PC-9 (cell line): ENCODE measurements at regions not wholly inside any gene's neighbourhood (a gene's known extent, or its start where the extent isn't known, plus 50 kb on each side); places are given as distances from the start of the nearest gene placed in this dataset.

Source experiments
- BruUV-seq: library from RNA; stranded (reverse); fragments of 400-500 nt; replicated peaks from 2 replicates; lab custom pipeline; 2021; lab: Mats Ljungman, UMichigan
- CTCF ChIA-PET: fragments of 300-600 bp; sonication (Branson Sonifier 250); formaldehyde crosslinking; loops from one replicate; lab custom pipeline; 2022; ENCODE audit warnings: antibody characterized with exemption; lab: Charles Lee
- POLR2A ChIA-PET: fragments of 300-600 bp; sonication (Branson Sonifier 250); formaldehyde crosslinking; loops from one replicate; lab custom pipeline; 2022; ENCODE audit warnings: antibody characterized with exemption; ENCODE audit not compliant: unreplicated experiment; lab: Charles Lee
- DNase-seq, 2 experiments: peaks; one replicate each; pipeline versions ENCODE4 v3.0.0 to v3.0.0-alpha.2; 2015 to 2022; ENCODE audit warnings: mixed read lengths in 1 of 2
- H2AFZ ChIP-seq: fragments of 200-600 bp; sonication (generic); 2 replicates; pipeline ENCODE4 v1.8.1; 2017; ENCODE audit warnings: antibody characterized with exemption
- H3F3A ChIP-seq: fragments of 200-600 bp; sonication (generic); 2 replicates; pipeline ENCODE4 v1.8.1; 2017; ENCODE audit warnings: antibody characterized with exemption, mild to moderate bottlenecking, low read depth; ENCODE audit not compliant: insufficient read depth
- H3K27ac ChIP-seq: fragments of 200-600 bp; sonication (generic); 2 replicates; pipeline ENCODE4 v1.6.1; 2016; ENCODE audit warnings: mixed run types
- H3K27me3 ChIP-seq: fragments of 200-600 bp; sonication (generic); 2 replicates; pipeline ENCODE4 v1.6.1; 2016; ENCODE audit warnings: low read depth, mixed run types; ENCODE audit not compliant: insufficient read depth
- H3K36me3 ChIP-seq: fragments of 200-600 bp; sonication (generic); 2 replicates; pipeline ENCODE4 v1.6.1; 2016; ENCODE audit warnings: low read depth, mixed run types
- H3K4me1 ChIP-seq: fragments of 200-600 bp; sonication (generic); replicated peaks from 2 replicates; pipeline ENCODE4 v1.6.1; 2016; ENCODE audit warnings: mixed run types; ENCODE audit not compliant: insufficient read depth
- H3K4me2 ChIP-seq: fragments of 200-600 bp; sonication (generic); 2 replicates; pipeline ENCODE4 v1.6.1; 2017; ENCODE audit warnings: mixed run types
- H3K4me3 ChIP-seq: fragments of 200-600 bp; sonication (generic); 2 replicates; pipeline ENCODE4 v1.6.1; 2016; ENCODE audit warnings: mixed run types
- H3K79me2 ChIP-seq: fragments of 200-600 bp; sonication (generic); 2 replicates; pipeline ENCODE4 v1.6.1; 2017; ENCODE audit warnings: low read depth, mixed run types
- H3K9me2 ChIP-seq: fragments of 200-600 bp; sonication (generic); 2 replicates; pipeline ENCODE4 v1.8.1; 2017; ENCODE audit warnings: mild to moderate bottlenecking; ENCODE audit not compliant: insufficient read depth
- H3K9me3 ChIP-seq: fragments of 200-600 bp; sonication (generic); 2 replicates; pipeline ENCODE4 v1.8.1; 2016; ENCODE audit warnings: low read depth; ENCODE audit not compliant: insufficient read depth
- H4K20me1 ChIP-seq: fragments of 200-600 bp; sonication (generic); 2 replicates; pipeline ENCODE4 v1.8.1; 2017; ENCODE audit not compliant: insufficient read depth
- EZH2 ChIP-seq: fragments of 200-600 bp; sonication (generic); IDR thresholded peaks from 2 replicates; pipeline ENCODE4 v1.8.0; 2017; ENCODE audit warnings: antibody characterized with exemption, low read depth
- intact Hi-C: fragments of 100-400 bp; cut with micrococcal nuclease; formaldehyde crosslinking; loops from one replicate; pipeline ENCODE4 v1.10.0; 2022; ENCODE audit not compliant: unreplicated experiment
- TF ChIP-seq, protein P1 (sequence below): fragments of 200-600 bp; sonication (generic); conservative IDR thresholded peaks from 2 replicates; pipeline ENCODE4 v1.6.1; 2017; ENCODE audit warnings: mixed run types, antibody characterized with exemption, mild to moderate bottlenecking, moderate library complexity

DNA sequence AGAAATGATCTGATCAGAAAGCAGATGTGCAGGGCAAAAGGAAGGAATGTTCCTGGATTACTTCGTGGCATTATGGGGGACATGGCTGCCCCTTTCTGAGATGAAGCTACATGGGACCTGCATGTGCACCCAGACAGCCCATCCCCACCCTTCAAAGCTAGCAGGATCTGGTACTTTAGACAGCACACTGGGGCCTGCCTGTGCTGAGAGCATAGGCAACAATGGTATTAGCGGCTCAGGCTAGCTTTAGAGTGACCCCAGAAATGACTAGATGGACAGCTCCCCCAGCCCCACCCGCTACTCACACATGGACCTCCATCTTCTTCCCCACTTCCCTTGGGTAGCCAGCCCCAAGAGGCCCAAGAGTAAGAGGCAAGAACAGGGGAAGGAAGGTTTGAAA lies 61.5 kb upstream of the NFE2L2 start:
- TF ChIP-seq EZH2: no peak
- TF ChIP-seq, protein P1, sequence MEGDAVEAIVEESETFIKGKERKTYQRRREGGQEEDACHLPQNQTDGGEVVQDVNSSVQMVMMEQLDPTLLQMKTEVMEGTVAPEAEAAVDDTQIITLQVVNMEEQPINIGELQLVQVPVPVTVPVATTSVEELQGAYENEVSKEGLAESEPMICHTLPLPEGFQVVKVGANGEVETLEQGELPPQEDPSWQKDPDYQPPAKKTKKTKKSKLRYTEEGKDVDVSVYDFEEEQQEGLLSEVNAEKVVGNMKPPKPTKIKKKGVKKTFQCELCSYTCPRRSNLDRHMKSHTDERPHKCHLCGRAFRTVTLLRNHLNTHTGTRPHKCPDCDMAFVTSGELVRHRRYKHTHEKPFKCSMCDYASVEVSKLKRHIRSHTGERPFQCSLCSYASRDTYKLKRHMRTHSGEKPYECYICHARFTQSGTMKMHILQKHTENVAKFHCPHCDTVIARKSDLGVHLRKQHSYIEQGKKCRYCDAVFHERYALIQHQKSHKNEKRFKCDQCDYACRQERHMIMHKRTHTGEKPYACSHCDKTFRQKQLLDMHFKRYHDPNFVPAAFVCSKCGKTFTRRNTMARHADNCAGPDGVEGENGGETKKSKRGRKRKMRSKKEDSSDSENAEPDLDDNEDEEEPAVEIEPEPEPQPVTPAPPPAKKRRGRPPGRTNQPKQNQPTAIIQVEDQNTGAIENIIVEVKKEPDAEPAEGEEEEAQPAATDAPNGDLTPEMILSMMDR: no peak
- Histone ChIP-seq H2AFZ (no peak overlapping the region), H3K9me3 (no peaks in the 10 kb centered on the region), H3K4me3 (no peak overlapping the region), H3K27ac (no peak overlapping the region), H4K20me1 (no peaks in the 10 kb centered on the region), H3F3A (no peaks in the 10 kb centered on the region), H3K9me2 (no peaks in the 10 kb centered on the region), H3K36me3 (no peaks in the 10 kb centered on the region), H3K4me1 (peaks cover 8% of the 10 kb centered on the region), H3K27me3 (no peaks in the 10 kb centered on the region), H3K4me2 (no peak overlapping the region), H3K79me2 (no peaks in the 10 kb centered on the region)
- no TSS peak for BruUV-seq
- CTCF ChIA-PET: no interaction called here
- intact Hi-C loops: no loop called here
- no peak for DNase-seq
- POLR2A ChIA-PET: interaction anchor here (0.6 kb wide), 1 partner anchor 61 kb away, joined by 3 read pairs; no protein-coding TSS in a partner anchor

DNA sequence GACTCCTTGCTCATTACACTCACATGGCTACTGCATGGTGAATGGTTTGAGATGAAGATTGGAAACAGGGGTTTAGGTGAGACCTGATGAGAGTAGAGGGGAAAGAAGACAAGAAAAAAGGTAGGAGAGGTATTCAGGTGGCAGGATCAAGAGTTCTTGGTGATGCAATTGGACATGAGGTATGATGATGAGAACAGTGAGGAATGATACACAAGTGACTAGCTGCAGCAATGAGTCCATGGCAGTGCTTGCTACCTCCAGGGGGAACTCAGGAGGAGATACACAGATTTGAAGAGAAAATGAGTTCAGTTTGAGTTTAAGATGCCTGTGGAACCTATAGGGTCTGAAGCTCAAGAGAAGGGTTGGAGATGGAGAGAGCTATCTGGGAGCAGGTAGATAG lies 62.1 kb upstream of the NFE2L2 start:
- no peaks in the 10 kb centered on the region for H4K20me1 ChIP-seq
- intact Hi-C loops: no loop called here
- no peaks in the 10 kb centered on the region for H3K79me2 ChIP-seq
- BruUV-seq: no TSS peak
- H3K4me2 ChIP-seq: no peak overlapping the region
- no peak overlapping the region for H2AFZ ChIP-seq
- H3K27me3 ChIP-seq: no peaks in the 10 kb centered on the region
- H3K27ac ChIP-seq: no peak overlapping the region
- no peaks in the 10 kb centered on the region; the same call in 1 of the 2 replicates for H3F3A ChIP-seq
- no peaks in the 10 kb centered on the region for H3K9me2 ChIP-seq
- peaks cover 8% of the 10 kb centered on the region for H3K4me1 ChIP-seq
- DNase-seq: no peak
- H3K36me3 ChIP-seq: no peaks in the 10 kb centered on the region
- H3K9me3 ChIP-seq: no peaks in the 10 kb centered on the region
- no peak overlapping the region for H3K4me3 ChIP-seq
- ChIA-PET CTCF (no interaction called here), POLR2A (interaction anchor here (0.6 kb wide), 1 partner anchor 62 kb away, joined by 3 read pairs; no protein-coding TSS in a partner anchor)
- no peak for TF ChIP-seq EZH2

DNA sequence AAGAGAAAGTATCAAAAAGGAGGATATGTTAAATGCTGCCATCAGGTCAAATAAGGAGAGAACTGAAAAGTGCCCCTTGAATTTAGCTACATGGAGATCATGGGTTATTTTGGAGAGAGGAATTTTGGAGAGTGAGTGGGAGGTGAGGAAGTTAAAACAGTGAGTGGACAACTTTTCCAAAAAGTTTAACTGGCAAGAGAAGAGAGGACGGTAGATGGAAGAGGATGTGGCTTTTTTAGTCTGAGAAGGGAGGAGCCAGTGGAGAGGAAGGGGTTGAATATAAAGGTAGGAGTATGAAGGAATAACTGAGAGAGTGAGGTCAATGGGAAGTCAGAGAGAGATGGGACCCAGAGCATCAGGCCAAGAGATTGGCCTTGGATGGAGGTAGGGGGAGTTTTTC lies 62.5 kb upstream of the NFE2L2 start:
- POLR2A ChIA-PET: interaction anchor here (0.7 kb wide), 1 partner anchor 62 kb away, joined by 7 read pairs; the partner anchor contains the start of gene NFE2L2
- Histone ChIP-seq H3F3A (no peaks in the 10 kb centered on the region; the same call in 1 of the 2 replicates), H3K4me3 (no peak overlapping the region), H2AFZ (no peak overlapping the region), H3K27me3 (no peaks in the 10 kb centered on the region), H3K4me2 (no peak overlapping the region), H3K36me3 (no peaks in the 10 kb centered on the region), H3K9me3 (no peaks in the 10 kb centered on the region), H3K27ac (no peak overlapping the region), H3K79me2 (no peaks in the 10 kb centered on the region), H4K20me1 (no peaks in the 10 kb centered on the region), H3K9me2 (no peaks in the 10 kb centered on the region), H3K4me1 (peaks cover 8% of the 10 kb centered on the region)
- TF ChIP-seq EZH2: no peak
- TF ChIP-seq, protein P1: no peak
- no peak for DNase-seq
- CTCF ChIA-PET: no interaction called here
- intact Hi-C loops: no loop called here
- BruUV-seq: no TSS peak

DNA sequence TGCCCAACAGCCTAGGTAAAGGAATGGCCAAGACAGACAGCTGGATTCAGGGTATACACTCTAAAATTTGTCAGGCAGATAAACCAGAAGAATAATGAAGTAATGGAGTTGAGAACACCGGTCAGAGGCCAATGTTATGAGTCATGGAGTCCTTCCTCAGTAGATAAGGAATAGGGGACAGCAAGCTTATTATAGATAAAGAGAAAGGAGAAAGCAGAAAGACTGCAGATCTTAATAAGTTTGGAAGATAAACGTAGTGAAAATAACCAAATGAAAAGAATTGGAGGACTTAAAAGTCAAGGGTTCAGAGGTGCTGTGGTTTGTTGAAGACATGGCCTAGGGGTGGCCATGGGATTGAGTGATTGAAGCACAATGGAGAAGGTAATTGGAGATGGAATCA lies 63.5 kb upstream of the NFE2L2 start:
- Histone ChIP-seq H3F3A (no peaks in the 10 kb centered on the region; the same call in 1 of the 2 replicates), H3K36me3 (no peaks in the 10 kb centered on the region), H2AFZ (no peak overlapping the region), H4K20me1 (no peaks in the 10 kb centered on the region), H3K27ac (no peak overlapping the region), H3K9me2 (no peaks in the 10 kb centered on the region), H3K4me1 (peaks cover 8% of the 10 kb centered on the region), H3K4me3 (no peak overlapping the region), H3K4me2 (peak overlapping the region; percentile 0; the same call in 1 of the 2 replicates), H3K79me2 (no peaks in the 10 kb centered on the region), H3K27me3 (no peaks in the 10 kb centered on the region), H3K9me3 (no peaks in the 10 kb centered on the region)
- peak; percentile 12 to 65 for DNase-seq
- ChIA-PET POLR2A (no interaction called here), CTCF (no interaction called here)
- TF ChIP-seq EZH2: no peak
- TF ChIP-seq, protein P1: no peak
- intact Hi-C loops: no loop called here
- BruUV-seq: no TSS peak
